ENCODE measurements at regions not wholly inside any gene's neighbourhood (a gene's known extent, or its start where the extent isn't known, plus 50 kb on each side); places are given as distances from the start of the nearest gene placed in this dataset.

DNA sequence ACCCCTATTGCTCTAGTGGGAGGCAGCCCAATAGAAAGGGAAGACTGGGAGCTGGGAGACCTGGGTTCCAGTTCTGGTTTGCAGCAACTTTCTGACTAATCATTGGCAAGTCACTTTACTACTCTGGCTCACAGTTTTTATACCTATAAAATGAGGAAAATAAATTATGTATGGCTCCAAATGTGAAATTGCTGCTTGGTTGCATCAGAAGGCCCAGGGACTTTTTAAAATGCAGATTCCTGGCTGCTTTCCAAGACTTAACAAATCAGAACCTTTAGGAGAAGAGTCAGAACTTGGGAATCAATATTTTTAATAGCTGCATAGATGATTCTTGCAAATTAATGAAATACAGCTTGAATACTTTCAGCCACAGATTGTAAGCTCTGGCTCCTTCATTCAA is 943.9 kb downstream of the EPHA4 start:
- TF ChIP-seq CTCF (IDR thresholded peaks at IDR 0.05) = no peak
- H3K36me3 ChIP-seq = no peaks in the 10 kb centered on the region
- intact Hi-C loops (cut with DNase I) = no loop called here
- H3K27me3 ChIP-seq = no peaks in the 10 kb centered on the region
- H3K4me1 ChIP-seq = no peaks in the 10 kb centered on the region
- H3K9me3 ChIP-seq = no peaks in the 10 kb centered on the region
- H3K4me3 ChIP-seq = no peak overlapping the region
- DNase-seq = no peak
- no peak for ATAC-seq
- H3K27ac ChIP-seq = no peak overlapping the region

GRCh38 chr2:220641137-220641536 is 931.0 kb downstream of the EPHA4 start:
- H3K27ac ChIP-seq = no peak overlapping the region
- no peak for TF ChIP-seq CTCF (IDR thresholded peaks at IDR 0.05)
- DNase-seq (no peak), ATAC-seq (no peak)
- H3K9me3 ChIP-seq = no peaks in the 10 kb centered on the region
- H3K4me3 ChIP-seq = no peak overlapping the region
- intact Hi-C loops (cut with DNase I) = no loop called here
- no peaks in the 10 kb centered on the region for H3K36me3 ChIP-seq
- H3K4me1 ChIP-seq = no peaks in the 10 kb centered on the region
- no peaks in the 10 kb centered on the region for H3K27me3 ChIP-seq

- H3K27me3 ChIP-seq = no peaks in the 10 kb centered on the region
- no peaks in the 10 kb centered on the region for H3K9me3 ChIP-seq
- no peaks in the 10 kb centered on the region for H3K36me3 ChIP-seq
- TF ChIP-seq CTCF (IDR thresholded peaks at IDR 0.05) = no peak
- intact Hi-C loops (cut with DNase I) = no loop called here
- DNase-seq = no peak
- no peak overlapping the region for H3K27ac ChIP-seq
- ATAC-seq = no peak
- no peak overlapping the region for H3K4me3 ChIP-seq
- no peaks in the 10 kb centered on the region for H3K4me1 ChIP-seq
Measured at GRCh38 chr2:220646424-220646823, 925.7 kb downstream of the EPHA4 start.

DNA sequence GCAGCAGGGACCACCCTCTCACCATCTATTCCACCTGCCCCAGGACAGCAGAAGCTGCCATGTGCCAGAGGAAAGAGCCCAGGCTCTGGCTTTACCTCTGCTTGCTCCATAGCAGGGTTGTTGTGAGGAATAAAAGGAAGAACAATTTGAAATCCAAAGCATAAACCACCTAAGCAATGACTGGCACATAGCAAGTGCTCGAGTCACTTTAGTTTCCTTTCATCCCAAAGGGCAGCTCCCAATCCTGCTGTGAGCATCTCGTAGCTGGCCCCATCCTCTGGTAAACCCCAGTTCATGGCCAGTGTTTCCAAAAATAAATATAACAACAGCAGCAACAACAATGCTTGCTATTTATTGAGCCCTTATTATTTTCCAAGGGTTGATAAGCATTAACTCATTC is 923.5 kb downstream of the EPHA4 start:
- no peak for ATAC-seq
- Histone ChIP-seq H3K36me3 (no peaks in the 10 kb centered on the region), H3K4me1 (no peaks in the 10 kb centered on the region), H3K4me3 (no peak overlapping the region), H3K9me3 (no peaks in the 10 kb centered on the region), H3K27ac (no peak overlapping the region), H3K27me3 (no peaks in the 10 kb centered on the region)
- no peak for TF ChIP-seq CTCF (IDR thresholded peaks at IDR 0.05)
- intact Hi-C loops (cut with DNase I) = no loop called here
- DNase-seq = no peak

DNA sequence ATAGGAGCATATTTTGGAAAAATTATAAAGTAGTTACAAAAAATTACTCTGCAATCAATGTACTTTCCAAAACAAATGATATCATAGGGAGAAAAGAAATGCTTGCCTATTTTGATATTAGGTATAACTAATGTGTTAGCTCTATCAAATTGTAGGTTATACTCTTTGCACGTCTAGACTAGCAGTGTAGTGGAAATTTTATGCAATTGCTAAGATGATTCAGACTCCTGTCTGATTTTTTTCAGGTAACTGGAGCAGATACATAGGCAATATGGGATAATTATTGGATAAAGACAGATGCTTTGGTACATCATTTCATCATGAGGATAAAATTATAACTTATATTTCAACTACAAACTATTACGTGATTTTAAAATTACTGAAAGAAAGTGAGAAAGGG is 918.3 kb downstream of the EPHA4 start:
- TF ChIP-seq CTCF (IDR thresholded peaks at IDR 0.05) = no peak
- ATAC-seq = no peak
- Histone ChIP-seq H3K36me3 (no peaks in the 10 kb centered on the region), H3K27ac (no peak overlapping the region), H3K9me3 (no peaks in the 10 kb centered on the region), H3K4me3 (no peak overlapping the region), H3K4me1 (no peaks in the 10 kb centered on the region), H3K27me3 (no peaks in the 10 kb centered on the region)
- DNase-seq = no peak
- intact Hi-C loops (cut with DNase I) = no loop called here
